ENCODE measurements at regions not wholly inside any gene's neighbourhood (a gene's known extent, or its start where the extent isn't known, plus 50 kb on each side); places are given as distances from the start of the nearest gene placed in this dataset.

DNA sequence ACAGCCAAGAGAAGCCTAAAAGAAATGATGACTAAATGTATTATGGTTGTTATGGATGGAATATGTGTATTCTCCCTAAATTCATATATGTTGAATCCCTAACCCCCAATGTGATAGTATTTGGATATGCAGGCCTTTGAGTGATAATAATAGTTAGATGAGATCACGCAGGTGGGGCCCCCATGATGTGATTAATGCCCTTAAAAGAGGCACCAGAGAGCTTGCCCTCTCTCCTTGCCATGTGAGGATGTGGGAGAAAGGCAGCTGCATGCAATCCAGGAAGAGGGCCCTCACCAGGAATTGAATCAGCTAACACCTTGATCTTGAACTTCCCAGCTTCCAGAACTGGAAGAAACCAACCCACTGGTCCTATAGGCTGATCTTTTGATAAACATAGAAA is 190.6 kb upstream of the TCF21 start:
- TF ChIP-seq POLR2AphosphoS5 (IDR thresholded peaks at IDR 0.05; ENCODE audit: low read depth, low read length) (no peak), POLR2A (IDR thresholded peaks at IDR 0.05; ENCODE audit: low read depth, low read length) (no peak), SPI1 (IDR thresholded peaks at IDR 0.05; ENCODE audit: low read depth, low read length) (no peak)

Measured in GM12891 (cell line).